K562 (cell line): ENCODE measurements at regions not wholly inside any gene's neighbourhood (a gene's known extent, or its start where the extent isn't known, plus 50 kb on each side); places are given as distances from the start of the nearest gene placed in this dataset.

ENCODE experiments used
- ATF4 ChIP-seq: fragments of 450-650 bp; formaldehyde crosslinking; IDR thresholded peaks from 2 replicates; pipeline ENCODE4 v1.4.0; 2022; ENCODE audit warnings: mild to moderate bottlenecking, moderate library complexity
- EP300 ChIP-seq: IDR thresholded peaks from 2 replicates; pipeline ENCODE4 v1.6.1; 2012; ENCODE audit warnings: low read length, improper control_type of control experiment
- POLR2AphosphoS5 ChIP-seq: IDR thresholded peaks from 2 replicates; pipeline ENCODE4 v1.6.1; 2011; ENCODE audit warnings: mild to moderate bottlenecking, low read depth, low read length, moderate library complexity; ENCODE audit not compliant: control insufficient read depth, insufficient read depth
- ZNF174 ChIP-seq: fragments of 250-450 bp; sonication (Bioruptor Pico); IDR thresholded peaks from 2 replicates; pipeline ENCODE4 v1.4.0; 2020; ENCODE audit warnings: mild to moderate bottlenecking
- TF ChIP-seq, protein P1 (sequence below): conservative IDR thresholded peaks from 2 replicates; pipeline ENCODE4 v1.6.1; 2011; ENCODE audit warnings: low read depth, mild to moderate bottlenecking, low read length; ENCODE audit not compliant: control insufficient read depth
- TF ChIP-seq, protein P2 (sequence below), 3 experiments: IDR thresholded peaks in 2 of 3; conservative IDR thresholded peaks in 1 of 3; 2 replicates each; pipeline ENCODE4 v1.5.1; 2011 to 2012; ENCODE audit warnings: low read length in 3 of 3, mild to moderate bottlenecking in 3 of 3, control low read depth in 2 of 3, improper control_type of control experiment in 1 of 3, inconsistent platforms in 1 of 3, low read depth in 1 of 3, mixed read lengths in 1 of 3, moderate library complexity in 1 of 3; ENCODE audit not compliant: insufficient read depth in 2 of 3

DNA sequence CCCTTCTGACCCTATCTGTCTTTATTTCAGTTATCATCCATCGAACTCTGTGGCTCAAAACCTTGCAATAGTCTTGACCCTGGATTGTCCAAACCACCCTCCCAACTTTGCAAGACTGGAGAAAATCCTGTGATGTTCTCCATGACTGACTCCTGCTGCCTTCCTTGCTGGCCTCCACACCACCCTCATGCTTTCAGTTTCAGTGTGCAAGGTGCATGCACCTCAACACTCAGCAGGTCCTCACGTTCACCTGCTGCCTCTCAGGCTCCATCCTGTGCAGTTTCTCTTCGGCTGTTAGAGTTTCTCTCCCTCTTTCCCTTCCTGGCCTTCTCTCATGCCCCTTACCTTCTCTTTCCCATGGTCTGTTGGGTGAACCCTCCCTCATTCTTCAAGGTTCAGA lies 59.4 kb upstream of the ASIC2 start:
- TF ChIP-seq, protein P1, sequence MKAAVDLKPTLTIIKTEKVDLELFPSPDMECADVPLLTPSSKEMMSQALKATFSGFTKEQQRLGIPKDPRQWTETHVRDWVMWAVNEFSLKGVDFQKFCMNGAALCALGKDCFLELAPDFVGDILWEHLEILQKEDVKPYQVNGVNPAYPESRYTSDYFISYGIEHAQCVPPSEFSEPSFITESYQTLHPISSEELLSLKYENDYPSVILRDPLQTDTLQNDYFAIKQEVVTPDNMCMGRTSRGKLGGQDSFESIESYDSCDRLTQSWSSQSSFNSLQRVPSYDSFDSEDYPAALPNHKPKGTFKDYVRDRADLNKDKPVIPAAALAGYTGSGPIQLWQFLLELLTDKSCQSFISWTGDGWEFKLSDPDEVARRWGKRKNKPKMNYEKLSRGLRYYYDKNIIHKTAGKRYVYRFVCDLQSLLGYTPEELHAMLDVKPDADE, result no peak
- TF ChIP-seq ATF4 (CRISPR knock-in tag) (no peak), POLR2AphosphoS5 (no peak), ZNF174 (no peak), EP300 (no peak)
- TF ChIP-seq, protein P2, sequence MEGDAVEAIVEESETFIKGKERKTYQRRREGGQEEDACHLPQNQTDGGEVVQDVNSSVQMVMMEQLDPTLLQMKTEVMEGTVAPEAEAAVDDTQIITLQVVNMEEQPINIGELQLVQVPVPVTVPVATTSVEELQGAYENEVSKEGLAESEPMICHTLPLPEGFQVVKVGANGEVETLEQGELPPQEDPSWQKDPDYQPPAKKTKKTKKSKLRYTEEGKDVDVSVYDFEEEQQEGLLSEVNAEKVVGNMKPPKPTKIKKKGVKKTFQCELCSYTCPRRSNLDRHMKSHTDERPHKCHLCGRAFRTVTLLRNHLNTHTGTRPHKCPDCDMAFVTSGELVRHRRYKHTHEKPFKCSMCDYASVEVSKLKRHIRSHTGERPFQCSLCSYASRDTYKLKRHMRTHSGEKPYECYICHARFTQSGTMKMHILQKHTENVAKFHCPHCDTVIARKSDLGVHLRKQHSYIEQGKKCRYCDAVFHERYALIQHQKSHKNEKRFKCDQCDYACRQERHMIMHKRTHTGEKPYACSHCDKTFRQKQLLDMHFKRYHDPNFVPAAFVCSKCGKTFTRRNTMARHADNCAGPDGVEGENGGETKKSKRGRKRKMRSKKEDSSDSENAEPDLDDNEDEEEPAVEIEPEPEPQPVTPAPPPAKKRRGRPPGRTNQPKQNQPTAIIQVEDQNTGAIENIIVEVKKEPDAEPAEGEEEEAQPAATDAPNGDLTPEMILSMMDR (IDR thresholded peaks at IDR 0.05 in 2 of 3, conservative IDR thresholded peaks at IDR 0.05 in 1 of 3; ENCODE audit: insufficient read depth in 2 of 3, low read depth in 1 of 3, low read length in 3 of 3), result no peak
